Muscle layer of duodenum (tissue), 2 donors: ENCODE measurements at regions not wholly inside any gene's neighbourhood (a gene's known extent, or its start where the extent isn't known, plus 50 kb on each side); places are given as distances from the start of the nearest gene placed in this dataset.
A peak's percentile ranks its signal among the peaks of the same experiment; 100 is the strongest.

Experiments
- H3K27ac ChIP-seq: one replicate; pipeline ENCODE4 v1.7.0; 2013; ENCODE audit warnings: mild to moderate bottlenecking, low read length
- H3K27me3 ChIP-seq: one replicate; pipeline ENCODE4 v1.7.0; 2013; ENCODE audit warnings: low read depth, mild to moderate bottlenecking, control low read depth, low read length
- H3K36me3 ChIP-seq, 2 donors: one replicate each; pipeline ENCODE4 v1.7.0; 2013; ENCODE audit warnings: low read length in 2 of 2, control low read depth in 1 of 2, mild to moderate bottlenecking in 1 of 2; ENCODE audit not compliant: insufficient read depth in 2 of 2, control insufficient read depth in 1 of 2
- H3K4me1 ChIP-seq, 2 donors: one replicate each; pipeline ENCODE4 v1.7.0; 2013; ENCODE audit warnings: low read length in 2 of 2, mild to moderate bottlenecking in 2 of 2, control low read depth in 1 of 2, moderate library complexity in 1 of 2; ENCODE audit not compliant: insufficient read depth in 2 of 2, control insufficient read depth in 1 of 2
- H3K4me3 ChIP-seq, 2 donors: one replicate each; pipeline ENCODE4 v1.7.0; 2013; ENCODE audit warnings: low read length in 2 of 2, low read depth in 1 of 2, mild to moderate bottlenecking in 1 of 2
- H3K9me3 ChIP-seq, 2 donors: one replicate each; pipeline ENCODE4 v1.7.0; 2013; ENCODE audit warnings: low read length in 2 of 2, control low read depth in 1 of 2, mild to moderate bottlenecking in 1 of 2; ENCODE audit not compliant: control insufficient read depth in 1 of 2
- donor health status: healthy.

- no peaks in the 10 kb centered on the region for H3K36me3 ChIP-seq
- no peak overlapping the region for H3K27ac ChIP-seq
- no peaks in the 10 kb centered on the region for H3K9me3 ChIP-seq
- H3K4me3 ChIP-seq: peak overlapping the region in 1 of 2 donors; percentile 62
- peaks cover 32% of the 10 kb centered on the region for H3K27me3 ChIP-seq
- H3K4me1 ChIP-seq: peaks cover 0 to 29% of the 10 kb centered on the region in 2 donors
These were observed 1638.5 kb upstream of the C9orf72 start for GRCh38 chr9:29211580-29212396.

- Histone ChIP-seq H3K4me1 (peaks cover 0 to 29% of the 10 kb centered on the region in 2 donors), H3K9me3 (no peaks in the 10 kb centered on the region), H3K27me3 (peaks cover 32% of the 10 kb centered on the region), H3K36me3 (no peaks in the 10 kb centered on the region), H3K4me3 (peak overlapping the region; percentile 47 to 62), H3K27ac (no peak overlapping the region)
These were observed 1639.4 kb upstream of the C9orf72 start for GRCh38 chr9:29212397-29213387.

GRCh38 chr9:29213417-29214153, 1640.3 kb upstream of the C9orf72 start, which contains the start of gene LINGO2:
Gene LINGO2, minus strand, starts transcription at chr9:29213601.
- H3K36me3 ChIP-seq: no peaks in the 10 kb centered on the region
- no peaks in the 10 kb centered on the region for H3K9me3 ChIP-seq
- H3K27ac ChIP-seq: no peak within 1 kb of the TSS
- H3K4me1 ChIP-seq: peaks cover 0 to 29% of the 10 kb centered on the region in 2 donors
- H3K4me3 ChIP-seq: peak within 1 kb of the TSS; percentile 47 to 62
- peaks cover 32% of the 10 kb centered on the region for H3K27me3 ChIP-seq

- peaks cover 0 to 29% of the 10 kb centered on the region in 2 donors for H3K4me1 ChIP-seq
- H3K4me3 ChIP-seq: peak overlapping the region; percentile 33 to 62
- H3K9me3 ChIP-seq: no peaks in the 10 kb centered on the region
- peaks cover 32% of the 10 kb centered on the region for H3K27me3 ChIP-seq
- no peaks in the 10 kb centered on the region for H3K36me3 ChIP-seq
- H3K27ac ChIP-seq: no peak overlapping the region
These were observed 1640.9 kb upstream of the C9orf72 start for GRCh38 chr9:29214154-29214689.

- H3K4me3 ChIP-seq: peak overlapping the region; percentile 33 to 62
- H3K27ac ChIP-seq: no peak overlapping the region
- H3K4me1 ChIP-seq: peaks cover 0 to 29% of the 10 kb centered on the region in 2 donors
- no peaks in the 10 kb centered on the region for H3K36me3 ChIP-seq
- H3K9me3 ChIP-seq: no peaks in the 10 kb centered on the region
- H3K27me3 ChIP-seq: peaks cover 32% of the 10 kb centered on the region
These were observed 1641.5 kb upstream of the C9orf72 start for GRCh38 chr9:29214690-29215253.

- Histone ChIP-seq H3K9me3 (no peaks in the 10 kb centered on the region), H3K27me3 (peaks cover 20% of the 10 kb centered on the region), H3K27ac (no peak overlapping the region), H3K4me3 (no peak overlapping the region), H3K4me1 (peaks cover 0 to 23% of the 10 kb centered on the region in 2 donors), H3K36me3 (no peaks in the 10 kb centered on the region)
These were observed 1644.7 kb upstream of the C9orf72 start for GRCh38 chr9:29217966-29218365.

GRCh38 chr9:29220596-29221251, 1647.4 kb upstream of the C9orf72 start:
- Histone ChIP-seq H3K4me1 (peaks cover 0 to 3% of the 10 kb centered on the region in 2 donors), H3K27me3 (no peaks in the 10 kb centered on the region), H3K4me3 (no peak overlapping the region), H3K36me3 (no peaks in the 10 kb centered on the region), H3K27ac (no peak overlapping the region), H3K9me3 (no peaks in the 10 kb centered on the region)

GRCh38 chr9:29228558-29228957, 1655.3 kb upstream of the C9orf72 start:
- no peak overlapping the region for H3K27ac ChIP-seq
- H3K4me1 ChIP-seq: no peaks in the 10 kb centered on the region

GRCh38 chr9:29230931-29231330, 1657.7 kb upstream of the C9orf72 start:
- Histone ChIP-seq H3K4me3 (no peak overlapping the region), H3K36me3 (no peaks in the 10 kb centered on the region), H3K27ac (no peak overlapping the region), H3K27me3 (no peaks in the 10 kb centered on the region), H3K9me3 (no peaks in the 10 kb centered on the region), H3K4me1 (no peaks in the 10 kb centered on the region)

More at GRCh38 chr9:29228558-29228957, 1655.3 kb upstream of the C9orf72 start:
- no peaks in the 10 kb centered on the region for H3K36me3 ChIP-seq
- H3K4me3 ChIP-seq: no peak overlapping the region
- no peaks in the 10 kb centered on the region for H3K9me3 ChIP-seq
- H3K27me3 ChIP-seq: no peaks in the 10 kb centered on the region

- Histone ChIP-seq H3K27me3 (no peaks in the 10 kb centered on the region), H3K4me1 (no peaks in the 10 kb centered on the region), H3K4me3 (no peak overlapping the region), H3K9me3 (no peaks in the 10 kb centered on the region), H3K27ac (no peak overlapping the region), H3K36me3 (no peaks in the 10 kb centered on the region)
These were observed 1659.9 kb upstream of the C9orf72 start for GRCh38 chr9:29233193-29233592.
